SHP77 treated with DMSO at 0.1 percent for 48 hours (cell line): ENCODE measurements at regions not wholly inside any gene's neighbourhood (a gene's known extent, or its start where the extent isn't known, plus 50 kb on each side); places are given as distances from the start of the nearest gene placed in this dataset.
A peak's percentile ranks its signal among the peaks of the same experiment; 100 is the strongest.

Experiments
- DNase-seq: peaks from one replicate; lab custom pipeline; 2025; lab: John Stamatoyannopoulos, UW

- no peak for DNase-seq
These were observed 104.0 kb upstream of the ZFHX3 start for GRCh38 chr16:73151941-73152340.

GRCh38 chr16:73151225-73151624 lies 103.3 kb upstream of the ZFHX3 start:
- no peak for DNase-seq

GRCh38 chr16:73150786-73151185 lies 102.9 kb upstream of the ZFHX3 start:
- DNase-seq = no peak

- peak; percentile 49 for DNase-seq
These were observed 101.4 kb upstream of the ZFHX3 start for GRCh38 chr16:73149334-73149733.

GRCh38 chr16:73147958-73148357 lies 100.0 kb upstream of the ZFHX3 start:
- DNase-seq = no peak

GRCh38 chr16:73145166-73145880 lies 97.4 kb upstream of the ZFHX3 start:
- DNase-seq = no peak

GRCh38 chr16:73143576-73144422 lies 95.9 kb upstream of the ZFHX3 start:
- DNase-seq = no peak

GRCh38 chr16:73143002-73143401 lies 95.1 kb upstream of the ZFHX3 start:
- DNase-seq = no peak

GRCh38 chr16:73142053-73142854 lies 94.3 kb upstream of the ZFHX3 start:
- DNase-seq = no peak

GRCh38 chr16:73140929-73141328 lies 93.0 kb upstream of the ZFHX3 start:
- no peak for DNase-seq

GRCh38 chr16:73131156-73131862 lies 83.4 kb upstream of the ZFHX3 start:
- no peak for DNase-seq

- DNase-seq = no peak
These were observed 81.5 kb upstream of the ZFHX3 start for GRCh38 chr16:73129455-73129854.

- no peak for DNase-seq
These were observed 78.6 kb upstream of the ZFHX3 start for GRCh38 chr16:73126525-73126853.

GRCh38 chr16:73125850-73126524 lies 78.1 kb upstream of the ZFHX3 start:
- no peak for DNase-seq

- DNase-seq = no peak
These were observed 76.9 kb upstream of the ZFHX3 start for GRCh38 chr16:73124665-73125375.

- no peak for DNase-seq
These were observed 76.2 kb upstream of the ZFHX3 start for GRCh38 chr16:73124097-73124652.

- no peak for DNase-seq
These were observed 74.9 kb upstream of the ZFHX3 start for GRCh38 chr16:73122604-73123391.

GRCh38 chr16:73116576-73116975 lies 68.6 kb upstream of the ZFHX3 start:
- DNase-seq = no peak

GRCh38 chr16:73113336-73113735 lies 65.4 kb upstream of the ZFHX3 start:
- DNase-seq = no peak
